Dedifferentiated amniotic fluid mesenchymal stem cell (primary cell): ENCODE measurements at regions not wholly inside any gene's neighbourhood (a gene's known extent, or its start where the extent isn't known, plus 50 kb on each side); places are given as distances from the start of the nearest gene placed in this dataset.
"Not testable (repeated sequence)": the region's sequence is repeated elsewhere in the genome, so short reads cannot be mapped to it uniquely, and the experiment has no call there.

Experiments
- DNase-seq: peaks from one replicate; pipeline ENCODE4 v3.0.0-alpha.2; 2016; ENCODE audit errors: extremely low spot score

GRCh38 chr21:35473496-35473895 is 424.4 kb upstream of the RUNX1 start:
- DNase-seq: no peak

- DNase-seq: no peak
Measured at GRCh38 chr21:35470522-35470921, 421.4 kb upstream of the RUNX1 start.

DNA sequence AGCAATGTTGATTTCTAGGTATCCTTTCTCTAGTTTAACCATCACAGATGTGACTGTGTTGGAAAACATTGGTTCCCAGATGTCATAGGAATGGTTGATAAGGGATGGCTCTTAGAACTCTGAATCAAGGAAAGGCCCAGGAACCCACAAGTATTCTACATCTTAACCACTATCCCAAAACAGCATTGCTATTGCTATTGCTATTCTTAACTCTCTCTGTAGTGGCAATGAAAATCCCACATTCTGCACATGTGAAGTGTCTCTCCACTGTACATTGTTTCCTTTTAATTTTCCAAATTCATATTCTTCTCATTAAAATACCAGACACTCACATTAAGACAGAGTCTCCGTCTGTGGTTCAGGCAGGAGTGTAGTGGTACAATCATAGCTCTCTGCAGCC is 420.4 kb upstream of the RUNX1 start:
- no peak for DNase-seq

GRCh38 chr21:35468991-35469390 is 419.9 kb upstream of the RUNX1 start:
- DNase-seq: no peak

GRCh38 chr21:35467566-35467965 is 418.5 kb upstream of the RUNX1 start:
- DNase-seq: peak; percentile 68

DNA sequence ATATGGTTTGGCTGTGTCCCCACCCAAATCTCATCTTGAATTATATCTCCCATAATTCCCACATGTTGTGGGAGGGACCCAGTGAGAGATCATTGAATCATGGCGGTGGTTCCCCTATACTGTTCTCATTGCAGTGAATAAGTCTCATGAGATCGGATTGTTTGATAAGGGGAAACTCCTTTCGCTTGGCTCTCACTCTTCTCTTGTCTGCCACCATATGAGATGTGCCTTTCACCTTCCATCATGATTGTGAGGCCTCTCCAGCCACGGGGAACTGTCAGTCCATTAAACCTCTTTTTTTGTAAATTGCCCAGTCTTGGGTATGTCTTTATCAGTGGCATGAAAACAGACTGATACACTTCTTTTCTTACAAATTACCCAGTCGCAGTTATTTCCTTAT is 417.6 kb upstream of the RUNX1 start:
- DNase-seq: not testable (repeated sequence)

DNA sequence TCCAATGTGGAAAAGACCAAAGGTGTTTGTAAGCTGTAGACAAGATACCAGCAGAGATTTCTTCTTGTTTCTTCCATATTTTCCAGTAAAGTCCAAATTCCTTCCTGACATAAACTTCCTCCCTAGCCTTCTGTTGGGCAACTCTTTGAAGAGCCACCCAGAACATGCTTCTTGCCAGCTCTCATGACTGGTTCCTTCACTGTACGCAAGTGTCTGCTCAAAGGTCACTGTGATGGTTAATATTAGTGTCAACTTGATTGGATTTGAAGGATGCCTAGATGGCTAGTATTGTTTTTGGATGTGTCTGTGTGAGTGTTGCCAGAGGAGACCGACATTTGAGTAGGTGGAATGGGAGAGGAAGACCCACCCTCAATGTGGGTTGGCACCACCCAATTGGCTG is 416.6 kb upstream of the RUNX1 start:
- DNase-seq: no peak

- DNase-seq: no peak
Measured at GRCh38 chr21:35461700-35462099, 412.6 kb upstream of the RUNX1 start.

- no peak for DNase-seq
Measured at GRCh38 chr21:35460441-35460840, 411.3 kb upstream of the RUNX1 start.

DNA sequence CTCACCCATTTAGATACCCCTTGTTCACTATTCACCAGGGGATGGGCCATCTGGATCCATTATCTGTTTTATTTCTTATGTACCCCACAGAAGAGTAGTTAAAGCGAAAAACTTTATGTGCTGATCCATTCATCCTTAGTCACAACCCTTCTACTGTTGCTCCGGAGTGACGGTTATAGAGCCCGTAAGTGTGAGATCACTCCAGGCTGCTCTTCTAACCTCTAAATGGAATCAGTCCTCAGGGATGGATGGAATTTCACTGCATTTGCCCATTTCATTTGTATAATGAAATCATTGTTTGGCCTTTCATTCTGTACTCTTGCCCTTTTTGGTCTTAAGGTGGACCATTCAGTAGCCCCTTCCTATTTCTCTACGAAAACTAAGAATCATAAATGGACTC is 409.3 kb upstream of the RUNX1 start:
- no peak for DNase-seq

- DNase-seq: no peak
Measured at GRCh38 chr21:35457097-35457804, 408.1 kb upstream of the RUNX1 start.

- DNase-seq: no peak
Measured at GRCh38 chr21:35451276-35451675, 402.2 kb upstream of the RUNX1 start.

GRCh38 chr21:35450830-35451229 is 401.7 kb upstream of the RUNX1 start:
- DNase-seq: no peak

GRCh38 chr21:35449846-35450245 is 400.7 kb upstream of the RUNX1 start:
- DNase-seq: no peak

- DNase-seq: no peak
Measured at GRCh38 chr21:35448876-35449599, 399.9 kb upstream of the RUNX1 start.

DNA sequence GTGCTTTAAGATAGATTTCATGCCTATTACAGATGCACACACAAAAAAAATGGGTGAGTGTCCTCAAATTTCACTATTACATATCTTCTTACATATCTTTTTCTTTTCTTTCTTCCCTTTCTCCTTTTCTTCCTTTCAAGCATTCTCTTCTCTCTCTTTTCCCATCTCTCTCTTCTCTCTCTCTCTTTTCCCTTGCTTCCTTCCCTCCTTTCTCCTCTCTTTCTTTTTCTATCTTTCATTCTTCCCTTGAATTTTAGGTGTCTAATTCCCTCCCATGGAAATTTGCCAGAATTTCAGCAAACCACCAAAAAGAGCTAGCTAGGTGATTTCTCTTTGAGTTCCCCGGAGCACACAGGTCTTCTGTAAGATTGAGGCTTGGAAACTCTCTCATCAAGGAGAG is 395.3 kb upstream of the RUNX1 start:
- no peak for DNase-seq

GRCh38 chr21:35441868-35442582 is 392.9 kb upstream of the RUNX1 start:
- no peak for DNase-seq

DNA sequence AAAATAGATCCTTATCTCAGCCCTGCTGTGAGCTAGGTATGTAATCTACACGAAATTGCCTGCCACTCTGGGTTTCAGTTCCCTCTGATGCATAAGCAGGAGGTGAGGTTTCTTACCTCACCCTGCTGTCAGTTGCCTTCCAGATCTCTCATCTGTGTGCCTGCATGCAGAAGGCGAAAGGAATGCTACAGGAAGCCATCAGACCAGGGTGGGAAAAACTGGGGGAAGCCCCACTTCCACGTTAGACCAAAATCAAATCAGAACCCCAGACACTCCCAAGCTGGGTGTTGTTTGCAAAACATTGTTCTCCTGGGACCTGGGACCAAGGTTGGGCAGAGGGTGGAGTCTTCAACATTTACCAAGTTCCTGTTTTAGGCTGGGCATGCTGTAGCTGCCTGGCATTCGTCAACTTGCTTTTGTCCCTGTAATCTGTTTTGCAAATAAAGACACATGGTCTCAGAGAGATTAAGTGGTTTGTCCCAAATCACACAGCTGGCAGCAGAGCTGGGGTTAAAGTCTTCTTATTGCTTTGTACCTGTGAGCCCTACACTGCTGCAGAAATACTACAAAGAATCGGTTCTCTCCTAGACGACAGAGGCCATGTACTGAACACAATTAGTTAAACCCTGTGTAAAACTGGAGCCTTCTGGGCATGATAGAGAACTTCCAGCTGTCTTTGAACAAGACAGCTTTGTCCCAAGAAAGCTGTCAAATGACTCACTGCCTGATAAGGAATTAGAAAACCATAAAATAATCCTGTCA is 389.7 kb upstream of the RUNX1 start:
- no peak for DNase-seq

DNA sequence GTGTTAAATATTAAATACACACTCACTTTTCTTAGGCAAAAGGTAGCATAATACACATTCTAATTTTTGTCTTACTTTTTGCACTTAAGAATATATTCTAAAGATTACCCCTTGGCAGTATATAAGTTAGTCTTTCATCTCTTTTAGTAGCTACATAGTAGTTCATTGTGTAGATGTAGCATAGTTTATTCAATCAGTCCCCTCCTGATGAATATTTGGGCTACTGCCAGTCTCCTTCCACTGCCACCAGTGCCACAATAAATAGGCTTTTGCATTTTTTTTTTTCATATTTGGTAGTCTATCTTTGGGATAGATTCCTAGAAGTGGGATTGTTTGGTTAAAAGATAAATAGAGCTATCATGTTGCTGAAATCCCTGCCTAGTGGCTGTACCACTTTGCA is 388.8 kb upstream of the RUNX1 start:
- no peak for DNase-seq

- DNase-seq: no peak
Measured at GRCh38 chr21:35436899-35437298, 387.8 kb upstream of the RUNX1 start.

DNA sequence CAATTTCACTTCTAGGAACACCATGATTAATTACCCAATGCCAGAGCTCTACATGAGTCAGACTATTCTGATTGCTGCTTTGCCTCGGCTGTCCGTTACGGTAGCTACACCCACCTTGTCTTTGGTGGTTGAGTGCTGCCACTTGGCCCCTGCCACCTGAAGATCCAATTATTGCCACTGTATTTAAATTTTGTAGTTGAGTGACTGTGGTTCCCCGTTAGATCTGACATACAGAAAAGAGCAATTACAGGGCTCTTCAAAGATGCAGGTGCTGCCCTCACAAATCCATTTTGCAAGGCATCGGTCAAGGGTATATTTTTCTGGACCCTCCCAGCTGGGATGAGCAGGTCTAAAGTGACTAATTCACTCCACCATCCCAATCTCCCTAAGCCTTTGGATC is 383.5 kb upstream of the RUNX1 start:
- not testable (repeated sequence) for DNase-seq

- DNase-seq: no peak
Measured at GRCh38 chr21:35430260-35430659, 381.2 kb upstream of the RUNX1 start.
